Inferior parietal cortex (tissue), 1 donor: ENCODE measurements at regions not wholly inside any gene's neighbourhood (a gene's known extent, or its start where the extent isn't known, plus 50 kb on each side); places are given as distances from the start of the nearest gene placed in this dataset.
"Not testable (repeated sequence)": the region's sequence is repeated elsewhere in the genome, so short reads cannot be mapped to it uniquely, and the experiment has no call there.

ENCODE experiments used
- DNase-seq: peaks from one replicate; pipeline ENCODE4 v3.0.0-alpha.2; 2016; ENCODE audit errors: extremely low spot score

- DNase-seq: no peak
These were observed 288.9 kb downstream of the EDEM1 start for GRCh38 chr3:5476403-5476802.

- DNase-seq: no peak
These were observed 291.8 kb downstream of the EDEM1 start for GRCh38 chr3:5479229-5479799.

GRCh38 chr3:5480190-5480589 is 292.7 kb downstream of the EDEM1 start:
- DNase-seq: no peak

- no peak for DNase-seq
These were observed 297.9 kb downstream of the EDEM1 start for GRCh38 chr3:5485427-5485826.

- DNase-seq: no peak
These were observed 301.3 kb downstream of the EDEM1 start for GRCh38 chr3:5488771-5489170.

- no peak for DNase-seq
These were observed 302.0 kb downstream of the EDEM1 start for GRCh38 chr3:5489536-5489935.

GRCh38 chr3:5494905-5495519 is 307.5 kb downstream of the EDEM1 start:
- DNase-seq: no peak

- no peak for DNase-seq
These were observed 310.0 kb downstream of the EDEM1 start for GRCh38 chr3:5497497-5497896.

GRCh38 chr3:5498981-5499380 is 311.5 kb downstream of the EDEM1 start:
- no peak for DNase-seq

GRCh38 chr3:5499404-5499803 is 311.9 kb downstream of the EDEM1 start:
- DNase-seq: no peak

- no peak for DNase-seq
These were observed 315.6 kb downstream of the EDEM1 start for GRCh38 chr3:5503136-5503535.

- DNase-seq: no peak
These were observed 316.6 kb downstream of the EDEM1 start for GRCh38 chr3:5504135-5504534.

GRCh38 chr3:5505163-5505562 is 317.7 kb downstream of the EDEM1 start:
- DNase-seq: no peak

- no peak for DNase-seq
These were observed 318.5 kb downstream of the EDEM1 start for GRCh38 chr3:5505997-5506396.

- not testable (repeated sequence) for DNase-seq
These were observed 321.4 kb downstream of the EDEM1 start for GRCh38 chr3:5508860-5509259.

- DNase-seq: no peak
These were observed 322.8 kb downstream of the EDEM1 start for GRCh38 chr3:5510300-5510699.

GRCh38 chr3:5517921-5518320 is 330.4 kb downstream of the EDEM1 start:
- DNase-seq: no peak

GRCh38 chr3:5520237-5520636 is 332.7 kb downstream of the EDEM1 start:
- DNase-seq: no peak

- no peak for DNase-seq
These were observed 335.6 kb downstream of the EDEM1 start for GRCh38 chr3:5523125-5523524.

GRCh38 chr3:5531039-5531438 is 343.5 kb downstream of the EDEM1 start:
- DNase-seq: no peak

- DNase-seq: no peak
These were observed 344.3 kb downstream of the EDEM1 start for GRCh38 chr3:5531741-5532290.

GRCh38 chr3:5540532-5540931 is 353.0 kb downstream of the EDEM1 start:
- DNase-seq: no peak

- DNase-seq: no peak
These were observed 355.0 kb downstream of the EDEM1 start for GRCh38 chr3:5542472-5542871.

GRCh38 chr3:5543047-5543446 is 355.5 kb downstream of the EDEM1 start:
- DNase-seq: no peak
